HG02885 (cell line): ENCODE measurements at regions not wholly inside any gene's neighbourhood (a gene's known extent, or its start where the extent isn't known, plus 50 kb on each side); places are given as distances from the start of the nearest gene placed in this dataset.

Experiments used
- ATAC-seq: cut with Tn5 transposase; IDR thresholded peaks from one replicate; pipeline ENCODE4 v1.9.1; 2021; ENCODE audit warnings: mild to moderate bottlenecking; ENCODE audit not compliant: unreplicated experiment, poor library complexity

DNA sequence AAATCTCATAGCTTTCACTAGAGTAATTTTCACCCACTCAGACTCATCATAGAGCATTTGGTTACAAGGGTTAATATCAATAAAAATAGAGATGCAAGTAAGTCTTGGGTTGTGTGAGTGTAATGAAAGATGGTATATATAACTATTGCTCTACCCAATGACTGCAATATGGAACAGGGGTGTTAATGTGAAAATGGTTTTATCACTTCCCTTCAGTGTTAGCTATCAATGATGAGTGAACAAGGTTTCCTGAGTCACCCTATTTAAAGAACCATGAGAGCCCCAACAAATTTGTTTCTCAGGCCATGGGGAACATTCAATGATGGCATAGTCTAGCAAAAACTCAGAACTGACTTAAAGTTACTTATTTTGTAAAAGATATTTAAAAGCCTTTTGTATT lies 1133.6 kb upstream of the ZEB2 start:
- ATAC-seq = no peak

DNA sequence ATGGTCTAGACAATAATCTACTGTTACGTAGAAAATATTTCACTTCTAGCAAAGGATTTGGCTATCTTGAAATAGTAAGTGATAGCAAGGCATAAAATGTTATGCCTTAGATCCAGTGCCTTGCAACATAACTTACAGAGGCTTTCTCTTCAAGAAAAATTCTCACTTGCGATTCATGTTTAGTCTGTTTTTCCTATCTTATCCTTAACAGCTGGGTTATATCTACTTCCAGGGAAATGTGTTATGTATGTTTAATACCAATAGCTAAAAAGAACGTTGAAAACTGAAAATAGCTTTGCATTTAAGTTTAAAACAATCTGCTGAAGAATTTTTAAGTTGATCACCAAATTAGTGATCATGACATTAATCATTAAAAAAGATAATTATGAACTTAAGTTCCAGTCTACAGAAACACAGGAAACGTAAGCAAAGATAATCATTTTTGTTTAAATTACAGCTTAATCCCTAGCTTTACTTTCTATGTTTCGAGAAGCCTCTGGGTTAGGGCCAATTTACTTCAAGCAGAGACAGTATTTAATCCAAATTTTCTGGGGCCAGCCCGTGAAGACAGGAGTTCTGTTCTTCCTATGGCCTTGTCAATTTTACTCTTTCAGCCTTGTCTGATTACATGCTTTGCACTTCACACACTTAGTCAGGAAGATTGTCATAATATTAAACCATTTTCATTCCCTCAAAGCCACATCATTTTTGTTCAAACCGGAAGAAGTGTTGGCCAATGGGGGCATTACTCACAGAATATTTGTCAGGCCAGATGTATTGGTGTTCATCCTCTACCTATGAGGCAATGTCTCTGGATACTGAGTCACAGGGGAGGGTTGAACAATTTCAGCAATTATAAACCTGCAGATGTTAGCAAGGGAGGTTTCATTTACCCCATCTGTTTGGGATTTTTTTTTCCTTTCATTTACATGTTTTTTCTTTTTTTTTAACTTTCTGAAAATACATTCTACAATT lies 1132.9 kb upstream of the ZEB2 start:
- ATAC-seq = no peak

DNA sequence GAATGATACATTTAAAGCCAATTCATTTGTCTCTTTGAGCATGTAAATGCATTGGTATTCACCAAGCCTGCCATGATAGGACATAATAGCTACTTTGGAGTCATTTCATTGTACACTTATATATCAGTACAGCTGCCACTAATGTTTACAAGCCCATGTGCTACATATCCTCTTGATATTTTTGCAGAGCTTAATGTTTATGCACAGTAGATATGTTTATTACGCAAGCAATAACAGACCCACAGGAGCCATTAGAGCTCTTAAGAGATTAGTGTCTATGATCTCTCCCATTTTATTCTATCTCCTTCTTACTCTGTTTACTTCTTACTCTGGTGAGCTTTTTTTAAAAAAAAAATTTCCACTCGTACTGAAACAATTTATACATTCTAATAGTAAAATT lies 1132.1 kb upstream of the ZEB2 start:
- ATAC-seq = no peak

DNA sequence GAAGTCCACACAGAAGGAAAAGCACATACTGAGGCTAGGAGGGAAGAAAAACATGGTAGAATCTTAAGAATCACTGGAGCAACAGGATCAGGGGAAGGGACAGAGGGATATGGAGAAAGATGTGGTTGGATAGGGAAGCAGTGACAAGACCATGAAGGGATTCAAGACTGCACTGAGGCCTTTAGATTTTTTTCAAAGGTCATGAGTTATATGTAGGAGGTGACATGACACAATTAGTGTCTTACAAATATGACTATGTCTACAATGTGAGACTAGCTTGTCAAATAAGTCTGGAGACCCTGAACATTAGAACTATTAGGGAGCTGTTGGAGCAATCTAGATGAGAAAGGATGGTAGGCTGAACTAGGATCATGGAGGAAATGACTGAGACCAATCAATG lies 1130.3 kb upstream of the ZEB2 start:
- no peak for ATAC-seq

DNA sequence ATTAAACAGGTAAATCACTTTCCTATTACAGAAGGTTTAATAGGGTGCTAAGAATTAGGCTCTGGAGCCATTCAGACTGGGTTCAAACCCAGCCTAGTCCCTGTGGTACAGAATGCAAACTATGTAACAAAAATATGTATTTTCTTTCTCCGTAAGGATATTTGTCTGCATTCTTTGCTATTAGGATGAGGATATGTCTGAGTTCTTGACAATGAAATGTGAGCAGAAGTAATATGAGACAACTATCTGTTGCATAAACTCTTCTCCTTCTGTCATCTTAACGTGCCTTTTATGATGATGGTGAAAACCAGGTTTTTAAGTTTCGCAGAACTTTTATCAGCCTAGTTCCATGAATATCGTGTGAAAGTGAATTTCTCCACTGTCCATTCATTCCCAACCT lies 1129.1 kb upstream of the ZEB2 start:
- no peak for ATAC-seq

DNA sequence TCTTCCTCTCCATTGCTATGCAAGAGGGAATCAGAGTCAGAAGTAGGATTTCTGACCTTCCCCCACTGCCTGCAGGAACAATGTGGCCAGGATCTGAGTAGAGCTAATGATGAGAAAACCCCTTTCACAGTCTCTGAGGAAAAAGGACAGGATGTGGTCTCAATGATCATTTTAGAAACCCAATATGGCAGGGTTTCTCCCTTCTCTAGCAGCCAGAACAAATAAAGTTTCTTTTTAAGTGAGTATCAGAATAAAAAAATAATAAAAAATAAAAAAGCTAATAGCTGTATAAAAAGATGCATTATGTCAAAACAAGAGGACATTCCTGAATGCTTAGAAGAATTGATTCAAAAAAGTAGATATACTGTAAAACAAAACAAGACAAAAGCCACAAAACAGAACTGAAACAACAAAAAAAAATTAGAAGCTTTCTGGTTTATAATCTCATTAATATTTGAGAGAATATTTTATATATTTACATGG lies 1124.9 kb upstream of the ZEB2 start:
- ATAC-seq = peak; percentile 99

DNA sequence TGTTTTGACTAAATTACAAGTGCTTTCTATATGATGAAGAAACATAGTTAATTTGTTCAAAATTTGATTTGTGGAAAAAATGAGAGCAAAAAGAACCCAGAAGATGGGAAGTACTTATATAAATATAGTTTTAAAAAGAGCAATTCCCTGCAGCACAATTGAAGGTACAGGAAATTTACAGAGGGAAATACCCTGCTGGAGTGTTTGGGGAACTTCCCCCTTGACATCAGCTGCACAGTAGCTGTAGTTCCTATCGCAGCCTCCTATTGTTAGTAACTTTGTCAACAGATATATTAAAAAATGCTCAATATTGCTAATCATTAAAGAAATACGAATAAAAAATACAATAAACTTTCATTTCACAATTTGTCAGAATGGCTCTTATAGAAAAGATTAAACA lies 1118.8 kb upstream of the ZEB2 start:
- peak; percentile 79 for ATAC-seq

DNA sequence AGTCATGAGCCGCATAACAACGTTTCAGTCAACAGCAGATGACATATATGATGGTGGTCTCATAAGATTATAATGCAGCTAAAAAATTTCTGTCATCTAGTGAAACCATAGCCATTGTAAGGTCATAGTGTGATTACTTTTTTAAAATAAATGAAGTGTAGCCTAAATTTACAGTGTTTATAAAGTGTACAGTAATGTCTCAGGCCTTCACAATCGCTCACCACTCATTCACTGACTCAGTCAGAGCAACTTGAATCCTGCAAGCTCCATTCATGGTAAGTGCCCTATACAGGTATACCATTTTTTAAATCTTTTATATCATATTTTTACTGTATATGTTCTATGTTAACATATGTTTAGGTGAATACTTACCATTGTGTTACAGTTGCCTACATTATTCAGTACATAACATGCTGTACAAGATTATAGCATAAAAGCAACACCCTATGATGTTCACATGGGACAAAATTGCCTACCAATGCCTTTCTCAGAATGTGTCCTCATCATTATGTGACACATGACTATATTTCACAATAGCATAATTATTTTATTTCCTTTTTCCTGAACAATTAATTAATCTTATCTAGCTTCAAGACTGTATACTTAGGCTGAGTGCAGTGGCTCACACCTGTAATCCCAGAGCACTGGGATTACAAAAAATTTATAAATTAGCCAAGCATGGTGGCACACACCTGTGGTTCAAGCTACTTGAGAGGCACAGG lies 1115.9 kb upstream of the ZEB2 start:
- ATAC-seq = no peak

DNA sequence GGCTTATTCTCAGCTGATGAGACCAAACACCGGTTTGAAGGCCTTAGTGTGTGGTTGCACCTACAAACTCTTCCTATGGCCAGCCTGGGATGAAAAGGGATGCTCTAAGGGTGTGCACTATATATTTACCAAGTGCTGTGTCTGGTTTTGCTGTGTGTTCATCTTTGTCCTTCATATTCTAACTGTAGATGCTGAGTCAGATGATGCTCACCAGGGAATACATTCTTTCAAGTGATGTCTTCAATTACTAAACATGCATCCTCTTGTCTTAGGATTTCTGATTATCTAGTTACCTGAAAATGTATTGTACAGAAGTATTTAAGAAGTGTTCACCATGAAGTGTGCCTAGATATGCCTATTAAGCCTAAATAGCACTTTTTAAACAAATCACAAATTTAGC lies 1111.6 kb upstream of the ZEB2 start:
- no peak for ATAC-seq

DNA sequence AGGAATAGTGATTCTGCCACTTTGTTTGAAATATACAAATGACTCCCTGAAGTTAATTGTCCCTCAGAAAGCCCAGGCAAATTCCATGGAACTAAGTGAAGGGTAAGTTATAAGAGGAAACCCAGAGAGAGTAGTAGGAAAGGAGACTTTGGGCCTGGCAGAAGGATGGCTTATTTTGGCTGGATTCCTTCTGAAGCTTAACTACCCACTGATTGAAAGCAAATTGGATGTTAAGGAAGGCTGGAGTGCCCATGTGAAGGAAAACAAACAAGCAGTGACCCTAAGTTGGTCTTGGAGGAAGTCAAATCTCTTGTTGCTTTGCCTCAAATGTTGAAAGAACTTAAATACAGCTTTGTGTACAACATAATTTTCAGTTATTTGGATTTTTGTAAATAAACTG lies 1106.4 kb upstream of the ZEB2 start:
- no peak for ATAC-seq

DNA sequence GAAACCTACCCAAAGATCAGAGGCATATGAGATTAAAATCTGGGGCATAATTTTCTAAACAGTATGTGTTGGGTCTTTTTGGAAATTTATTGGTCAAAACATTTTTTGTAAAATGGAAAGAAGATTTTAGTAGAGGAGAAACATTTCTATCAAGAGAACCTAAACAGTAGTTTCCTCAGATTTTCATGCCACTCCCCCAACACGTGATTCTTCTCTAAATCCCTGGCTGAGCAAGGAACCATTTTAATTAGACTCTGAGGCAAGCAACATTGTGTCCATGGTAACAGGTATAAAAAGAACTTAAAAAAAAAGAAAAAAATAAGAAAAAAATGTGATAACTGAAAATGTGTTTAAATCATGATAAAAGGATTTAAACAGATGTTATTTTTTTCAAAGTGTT lies 1105.2 kb upstream of the ZEB2 start:
- ATAC-seq = no peak

DNA sequence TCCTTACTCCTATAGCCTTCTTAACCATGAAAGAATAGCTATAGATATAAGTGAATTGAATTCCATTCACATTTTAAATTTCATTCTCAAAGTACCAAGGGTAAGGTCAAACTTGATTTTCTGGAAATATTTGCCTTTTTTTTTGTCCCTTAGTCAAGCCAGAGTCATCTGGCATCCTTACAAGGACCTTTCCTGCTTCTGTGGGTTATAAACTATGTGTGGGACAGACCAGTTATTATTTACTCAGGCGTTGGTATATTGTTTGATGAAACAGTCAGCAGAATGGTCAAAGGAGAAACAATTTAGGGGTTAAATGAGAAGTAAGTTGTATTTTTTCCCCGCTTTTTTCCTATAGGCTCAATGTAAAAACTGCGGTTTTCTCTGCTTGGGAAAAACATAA lies 1103.2 kb upstream of the ZEB2 start:
- ATAC-seq = no peak

DNA sequence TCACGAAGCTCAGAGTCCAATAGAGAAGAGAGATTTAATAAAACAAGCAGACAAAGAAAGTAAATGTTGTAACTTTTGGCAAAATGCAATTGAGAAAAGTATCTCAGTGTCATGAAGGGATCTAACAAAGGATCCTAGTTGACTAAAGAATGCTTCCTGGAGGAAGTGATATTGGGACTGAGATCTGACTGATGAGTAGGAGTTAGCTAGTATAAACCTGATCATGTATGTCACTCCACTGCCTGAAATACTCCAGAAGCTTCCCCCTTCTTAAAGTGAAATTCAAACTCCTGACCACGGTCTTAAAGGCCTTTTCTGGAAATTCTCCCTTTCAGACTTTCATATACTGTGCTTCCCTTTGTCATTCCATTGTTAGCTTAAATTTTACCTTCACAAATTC lies 1102.4 kb upstream of the ZEB2 start:
- no peak for ATAC-seq

DNA sequence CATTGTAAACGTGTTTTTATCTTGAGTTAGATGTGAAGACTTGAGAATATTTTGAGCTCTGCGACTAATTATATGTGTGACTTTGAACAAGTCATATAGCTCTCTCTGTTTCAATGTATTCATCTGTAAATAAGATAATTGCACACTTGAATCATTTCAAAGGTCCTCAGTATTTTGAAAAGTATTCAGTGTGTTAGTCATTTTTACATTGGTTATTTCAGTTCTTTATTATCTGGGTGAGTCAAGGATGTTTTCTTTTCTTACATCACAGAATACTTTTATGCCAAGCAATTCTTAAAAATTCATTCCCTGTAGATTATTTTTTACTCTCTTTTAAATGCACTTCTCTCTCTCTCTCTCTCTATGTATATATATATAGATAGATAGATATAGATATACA lies 1098.0 kb upstream of the ZEB2 start:
- no peak for ATAC-seq

DNA sequence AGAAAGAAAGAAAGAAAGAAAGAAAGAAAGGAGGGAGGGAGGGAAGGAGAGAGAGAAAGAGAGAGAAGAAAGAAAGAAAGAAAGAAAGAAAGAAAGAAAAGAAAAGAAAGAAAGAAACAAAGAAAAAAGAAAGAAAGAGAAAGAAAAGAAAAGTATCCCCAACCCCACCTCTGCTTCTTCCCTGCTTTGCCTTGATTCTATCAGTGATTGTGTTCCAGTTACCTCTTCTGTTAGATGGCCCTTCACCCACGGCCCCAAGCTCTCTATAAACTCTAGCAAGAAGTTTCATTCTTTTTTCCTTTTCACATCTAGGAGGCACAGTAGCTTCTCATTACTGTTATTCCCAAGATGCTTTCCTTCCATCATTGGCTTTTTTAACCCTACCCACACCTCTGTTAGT lies 1097.5 kb upstream of the ZEB2 start:
- no peak for ATAC-seq

DNA sequence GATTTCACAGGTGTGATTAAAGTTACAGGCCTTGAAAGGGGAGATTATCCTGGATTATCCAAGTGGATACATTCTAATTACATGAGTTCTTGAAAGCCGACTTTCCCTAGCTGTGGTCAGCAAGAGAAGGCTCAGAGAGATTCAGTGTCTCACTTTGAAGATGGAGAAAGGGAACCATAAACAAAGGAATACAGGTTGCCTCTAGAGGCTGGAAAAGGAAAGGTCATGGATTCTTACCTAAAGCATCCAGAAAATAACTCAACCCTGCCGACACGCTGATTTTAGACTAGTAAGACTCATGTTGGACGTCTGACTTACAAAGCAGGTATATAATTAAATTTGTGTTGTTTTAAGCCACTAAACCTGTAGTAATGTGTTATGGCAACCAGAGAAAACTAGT lies 1095.7 kb upstream of the ZEB2 start:
- no peak for ATAC-seq

DNA sequence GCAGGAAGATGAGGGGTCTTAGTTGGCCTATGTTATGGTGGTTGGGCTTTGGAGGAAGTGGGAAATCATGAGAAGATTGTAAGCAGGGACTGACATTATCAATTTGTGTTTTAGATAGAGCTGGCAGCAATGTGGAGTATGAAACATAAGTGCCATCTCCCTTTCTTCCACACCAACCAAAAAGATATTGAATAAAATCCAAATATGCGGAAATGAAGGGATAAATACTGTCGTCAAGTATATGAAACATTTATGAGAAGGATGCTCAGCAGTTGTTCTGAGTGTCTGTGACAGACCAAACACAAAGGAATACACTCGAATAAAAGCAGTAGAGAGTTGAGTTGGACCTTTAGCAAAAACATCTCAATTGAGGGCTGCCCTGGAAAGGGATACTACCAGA lies 1090.0 kb upstream of the ZEB2 start:
- no peak for ATAC-seq

DNA sequence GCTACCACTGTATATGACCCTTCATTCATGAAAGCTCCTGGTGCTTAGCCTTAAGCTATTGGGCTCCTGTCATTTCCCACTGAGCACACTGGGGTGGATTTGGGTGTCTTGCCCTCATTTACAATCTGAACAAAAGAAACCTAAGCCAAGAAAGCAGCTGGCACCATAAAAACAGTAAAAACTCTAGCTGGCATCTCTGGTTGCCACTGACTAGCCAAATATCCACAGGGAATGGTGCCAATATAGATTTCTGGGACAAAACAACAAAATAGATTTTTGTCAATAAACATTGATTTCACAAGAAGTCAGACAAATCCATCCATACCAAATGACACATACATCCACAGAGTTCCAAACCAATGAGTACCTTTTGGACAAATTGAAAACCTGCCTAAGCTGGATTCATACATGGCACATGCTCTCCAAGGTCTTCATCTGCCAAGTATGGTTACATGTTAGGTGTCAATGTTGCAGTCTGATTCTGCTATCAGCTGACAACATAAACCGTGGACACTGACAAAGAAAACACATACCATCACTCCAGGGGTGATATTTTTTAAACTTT lies 1081.5 kb upstream of the ZEB2 start:
- ATAC-seq = no peak

DNA sequence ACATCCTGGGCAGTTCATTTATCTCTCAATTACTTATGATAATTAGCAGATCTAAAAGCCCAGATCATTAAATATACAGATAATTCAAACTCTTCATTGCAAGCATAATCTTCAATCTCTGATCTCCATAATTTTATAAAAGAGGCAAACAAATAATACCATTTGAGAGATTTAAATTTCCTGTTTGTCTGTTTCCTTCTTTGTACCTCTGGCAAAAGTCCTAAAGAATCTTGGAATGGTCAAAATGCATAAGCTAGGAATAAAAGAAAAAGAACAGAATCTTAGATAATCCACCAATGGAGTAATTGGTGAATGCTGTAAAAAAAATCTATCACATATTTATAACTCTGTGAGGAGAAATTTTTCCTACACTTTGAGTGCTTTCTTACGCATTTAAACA lies 1080.9 kb upstream of the ZEB2 start:
- ATAC-seq = no peak

DNA sequence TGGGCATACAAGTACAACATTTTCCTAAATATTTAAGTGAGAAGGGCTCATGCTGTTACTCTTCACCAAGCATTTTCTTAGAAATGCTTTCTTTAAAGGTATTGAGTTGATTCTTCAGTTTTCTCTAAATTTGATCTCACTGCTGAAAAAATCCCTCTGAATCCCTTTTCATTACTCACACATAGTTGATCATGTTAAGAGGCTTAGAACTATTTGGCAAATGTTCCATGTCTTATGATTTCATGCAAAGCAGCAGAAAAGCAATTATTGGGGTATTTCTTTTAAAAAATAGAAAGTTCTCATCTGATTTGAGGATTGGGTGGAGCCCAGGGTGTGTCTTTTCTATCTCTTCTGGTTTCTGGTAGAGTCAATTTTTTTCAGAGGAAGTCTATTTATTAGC lies 1079.8 kb upstream of the ZEB2 start:
- ATAC-seq = no peak

DNA sequence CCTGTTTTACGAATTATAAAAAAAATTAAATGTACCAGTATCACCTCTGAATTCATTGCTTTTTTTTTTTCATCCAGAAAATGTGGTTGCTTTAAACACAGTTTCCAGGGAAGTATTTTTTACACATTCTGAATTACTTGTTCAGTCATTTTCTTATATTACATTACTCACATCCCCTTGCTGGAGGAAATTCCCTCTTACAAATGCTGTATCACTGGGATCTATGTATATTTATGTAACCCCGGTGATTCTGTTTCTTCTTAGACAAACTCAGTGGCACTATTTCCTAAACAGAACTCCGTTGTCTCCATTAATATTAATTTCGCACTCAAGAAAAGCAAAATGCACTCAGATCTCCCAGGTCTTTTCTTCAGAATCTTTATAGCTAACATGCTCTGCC lies 1078.5 kb upstream of the ZEB2 start:
- ATAC-seq = no peak
